Spleen (tissue), 11 donors: ENCODE measurements at regions not wholly inside any gene's neighbourhood (a gene's known extent, or its start where the extent isn't known, plus 50 kb on each side); places are given as distances from the start of the nearest gene placed in this dataset.

Experiments used
- DNase-seq: peaks from one replicate; pipeline ENCODE4 v3.0.0-alpha.2; 2020
- H3K27ac ChIP-seq, 8 donors: fragments of 200-600 bp; sonication (generic) in 7 of 8; 1 replicate in 4 of 8; 2 replicates in 4 of 8; pipeline versions ENCODE4 v1.5.0 to v1.8.0; 2016 to 2021; ENCODE audit warnings: inconsistent platforms in 4 of 8, mild to moderate bottlenecking in 4 of 8, moderate library complexity in 1 of 8
- H3K27me3 ChIP-seq, 7 donors: fragments of 200-600 bp; sonication (generic) in 6 of 7; replicated peaks in 1 of 7; 1 replicate in 4 of 7; 2 replicates in 3 of 7; pipeline versions ENCODE4 v1.5.0 to v1.8.0; 2016 to 2021; ENCODE audit warnings: inconsistent platforms in 3 of 7, mild to moderate bottlenecking in 1 of 7
- H3K36me3 ChIP-seq, 6 donors: fragments of 200-600 bp; sonication (generic) in 5 of 6; 1 replicate in 4 of 6; 2 replicates in 2 of 6; pipeline versions ENCODE4 v1.5.0 to v1.8.0; 2016 to 2021; ENCODE audit warnings: inconsistent platforms in 2 of 6
- H3K4me1 ChIP-seq, 6 donors: fragments of 200-600 bp; sonication (generic) in 5 of 6; 1 replicate in 3 of 6; 2 replicates in 3 of 6; pipeline versions ENCODE4 v1.5.0 to v1.8.0; 2016 to 2021; ENCODE audit warnings: inconsistent platforms in 3 of 6
- H3K4me3 ChIP-seq, 8 donors: fragments of 200-600 bp; sonication (generic) in 7 of 8; 1 replicate in 4 of 8; 2 replicates in 4 of 8; pipeline versions ENCODE4 v1.5.0 to v1.8.0; 2016 to 2021; ENCODE audit warnings: inconsistent platforms in 4 of 8, mild to moderate bottlenecking in 4 of 8, moderate library complexity in 2 of 8
- H3K9me3 ChIP-seq, 8 donors: fragments of 200-600 bp; sonication (generic) in 7 of 8; 1 replicate in 4 of 8; 2 replicates in 4 of 8; pipeline versions ENCODE4 v1.5.0 to v1.8.0; 2016 to 2021; ENCODE audit warnings: inconsistent platforms in 4 of 8
- CTCF ChIP-seq, 11 experiments: fragments of 200-600 bp in 7 of 11; fragments of 450-650 bp in 4 of 11; sonication (generic) in 4 of 11; IDR thresholded peaks in 8 of 11; conservative IDR thresholded peaks in 3 of 11; 1 replicate in 7 of 11; 2 replicates in 4 of 11; pipeline versions ENCODE4 v1.4.0 to v1.8.0; 2016 to 2021; ENCODE audit warnings: antibody characterized with exemption in 11 of 11, inconsistent platforms in 4 of 11, mild to moderate bottlenecking in 1 of 11
- POLR2A ChIP-seq, 3 donors: fragments of 450-650 bp; IDR thresholded peaks; one replicate each; pipeline ENCODE4 v1.5.1; 2017; ENCODE audit warnings: antibody characterized with exemption in 3 of 3, mild to moderate bottlenecking in 1 of 3
- POLR2AphosphoS5 ChIP-seq, 3 donors: sonication (generic); formaldehyde crosslinking; IDR thresholded peaks; one replicate each; pipeline ENCODE4 v1.5.1; 2017; ENCODE audit warnings: antibody characterized with exemption in 3 of 3
- WGBS, 5 donors: extraction: QIAGEN DNeasy Blood & Tissue Kit in 3 of 5; methylation state at CpG; one replicate each; pipeline versions ENCODE4 v1.1.5 to v1.1.7; 2013 to 2018; 5-methylcytosine and 5-hydroxymethylcytosine counted together
- intact Hi-C: fragments of 100-400 bp; cut with DNase I; formaldehyde crosslinking; loops from one replicate; pipeline ENCODE4 v1.15.0; 2023; ENCODE audit warnings: low total_unique reads
- donor health status: healthy with polysubstance abuse.
- donor health status: DM: no; HTN: no; CAD: no; lungs with moderate emphysema.
- donor health status: DM: no; HTN: no; CAD: no.
- donor health status: Bipolar disorder and iron deficiency.
- donor health status: healthy.
- donor health status: DM: no; HTN: no; CAD: no.
- donor health status: DM: yes; HTN: yes; CAD: no.

- Histone ChIP-seq H3K4me1 (no peaks in the 10 kb centered on the region), H3K36me3 (no peaks in the 10 kb centered on the region), H3K27ac (no peak overlapping the region), H3K9me3 (no peaks in the 10 kb centered on the region), H3K27me3 (peaks cover 0 to 30% (median 0%) of the 10 kb centered on the region in 7 donors), H3K4me3 (no peak overlapping the region)
- intact Hi-C loops: no loop called here
- no peak for TF ChIP-seq POLR2A (IDR thresholded peaks at IDR 0.05)
- no peak for TF ChIP-seq CTCF (IDR thresholded peaks at IDR 0.05 in 8 of 11, conservative IDR thresholded peaks at IDR 0.05 in 3 of 11)
- TF ChIP-seq POLR2AphosphoS5 (IDR thresholded peaks at IDR 0.05): no peak
- DNase-seq: no peak
- 60 to 77% (median 68%) methylated on average over 4 to 5 of the region's 5 CpGs for WGBS, 5 donors
Observed at GRCh38 chr7:131931370-131931769, 374.9 kb upstream of the PODXL start.

GRCh38 chr7:131929632-131930031 lies 373.2 kb upstream of the PODXL start:
- TF ChIP-seq POLR2AphosphoS5 (IDR thresholded peaks at IDR 0.05) (no peak), POLR2A (IDR thresholded peaks at IDR 0.05) (no peak)
- intact Hi-C loops: no loop called here

GRCh38 chr7:131927770-131928423 lies 371.5 kb upstream of the PODXL start:
- H3K4me1 ChIP-seq: no peaks in the 10 kb centered on the region
- TF ChIP-seq CTCF (IDR thresholded peaks at IDR 0.05 in 8 of 11, conservative IDR thresholded peaks at IDR 0.05 in 3 of 11): no peak
- TF ChIP-seq POLR2A (IDR thresholded peaks at IDR 0.05): no peak
- TF ChIP-seq POLR2AphosphoS5 (IDR thresholded peaks at IDR 0.05): no peak
- WGBS, 5 donors: 68 to 75% (median 74%) methylated on average over 12 of the region's 12 CpGs
- no peaks in the 10 kb centered on the region for H3K9me3 ChIP-seq
- intact Hi-C loops: no loop called here
- H3K27ac ChIP-seq: no peak overlapping the region
- H3K4me3 ChIP-seq: no peak overlapping the region
- DNase-seq: no peak
- no peaks in the 10 kb centered on the region for H3K36me3 ChIP-seq
- peaks cover 0 to 27% (median 0%) of the 10 kb centered on the region in 7 donors for H3K27me3 ChIP-seq

More at GRCh38 chr7:131929632-131930031, 373.2 kb upstream of the PODXL start:
- Histone ChIP-seq H3K9me3 (no peaks in the 10 kb centered on the region), H3K4me3 (no peak overlapping the region), H3K4me1 (no peaks in the 10 kb centered on the region), H3K36me3 (no peaks in the 10 kb centered on the region), H3K27me3 (peaks cover 0 to 27% (median 0%) of the 10 kb centered on the region in 7 donors), H3K27ac (no peak overlapping the region)
- no peak for DNase-seq

GRCh38 chr7:131925636-131926035 lies 369.2 kb upstream of the PODXL start:
- TF ChIP-seq POLR2AphosphoS5 (IDR thresholded peaks at IDR 0.05) (no peak), CTCF (IDR thresholded peaks at IDR 0.05 in 8 of 11, conservative IDR thresholded peaks at IDR 0.05 in 3 of 11) (no peak), POLR2A (IDR thresholded peaks at IDR 0.05) (no peak)
- intact Hi-C loops: no loop called here
- no peak overlapping the region for H3K4me3 ChIP-seq
- H3K36me3 ChIP-seq: no peaks in the 10 kb centered on the region
- peaks cover 0 to 23% (median 0%) of the 10 kb centered on the region in 7 donors for H3K27me3 ChIP-seq
- H3K4me1 ChIP-seq: no peaks in the 10 kb centered on the region
- H3K27ac ChIP-seq: no peak overlapping the region
- DNase-seq: no peak
- no peaks in the 10 kb centered on the region for H3K9me3 ChIP-seq
